K562 (cell line): ENCODE measurements at regions not wholly inside any gene's neighbourhood (a gene's known extent, or its start where the extent isn't known, plus 50 kb on each side); places are given as distances from the start of the nearest gene placed in this dataset.

Experiments
- BACH1 ChIP-seq: fragments of 200-800 bp; sonication (Bioruptor generic); IDR thresholded peaks from 2 replicates; pipeline ENCODE4 v1.6.1; 2016; ENCODE audit warnings: missing genetic modification characterization, missing compliant biosample characterization
- KDM1A ChIP-seq, 2 experiments: fragments of 450-650 bp; IDR thresholded peaks; 2 replicates each; pipeline ENCODE4 v1.6.1; 2016; ENCODE audit warnings: mild to moderate bottlenecking in 2 of 2
- POLR2AphosphoS5 ChIP-seq: IDR thresholded peaks from 2 replicates; pipeline ENCODE4 v1.6.1; 2011; ENCODE audit warnings: mild to moderate bottlenecking, low read depth, low read length, moderate library complexity; ENCODE audit not compliant: control insufficient read depth, insufficient read depth
- SREBF1 ChIP-seq: fragments of 150-350 bp; IDR thresholded peaks from 2 replicates; pipeline ENCODE4 v1.6.1; 2014; ENCODE audit warnings: antibody characterized with exemption, low read depth, low read length, borderline replicate concordance
- ZBTB5 ChIP-seq: fragments of 450-650 bp; IDR thresholded peaks from 2 replicates; pipeline ENCODE4 v1.6.1; 2017; ENCODE audit warnings: antibody characterized with exemption

GRCh38 chr13:50124536-50125303 is 109.5 kb downstream of the KCNRG start:
- TF ChIP-seq POLR2AphosphoS5: peak; percentile 23; the same call in 1 of the 2 replicates
- TF ChIP-seq KDM1A (IDR thresholded peaks at IDR 0.05): no peak
- TF ChIP-seq BACH1 (tag): no peak
- TF ChIP-seq SREBF1: no peak
- TF ChIP-seq ZBTB5: no peak
